ENCODE measurements at regions not wholly inside any gene's neighbourhood (a gene's known extent, or its start where the extent isn't known, plus 50 kb on each side); places are given as distances from the start of the nearest gene placed in this dataset.

DNA sequence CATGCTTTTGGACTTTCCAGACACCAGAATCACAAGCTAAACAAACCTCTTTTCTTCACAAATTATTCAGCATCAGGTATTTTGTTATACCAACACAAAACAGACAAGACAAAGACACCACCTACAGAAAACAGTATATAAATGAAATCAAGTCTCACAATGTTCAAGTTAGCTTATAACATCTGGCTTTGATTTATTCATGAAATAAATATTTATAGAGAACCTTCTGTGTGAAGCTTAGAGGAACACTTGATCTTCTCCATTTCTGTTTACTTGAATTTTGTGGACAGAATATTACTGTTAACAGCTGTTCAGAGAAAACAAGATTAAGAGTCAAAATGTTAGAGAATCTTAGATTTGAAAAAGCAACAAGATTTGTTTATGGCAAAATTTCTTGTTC, 137.4 kb upstream of the PRR16 start:
- Histone ChIP-seq H3K27me3 (no peaks in the 10 kb centered on the region), H3K9me3 (no peaks in the 10 kb centered on the region), H3K4me1 (ENCODE audit: insufficient read depth) (no peaks in the 10 kb centered on the region), H3K27ac (no peak overlapping the region), H3K36me3 (no peaks in the 10 kb centered on the region), H3K4me3 (no peak overlapping the region)
- intact Hi-C loops (cut with DNase I) = no loop called here
- TF ChIP-seq EP300 (IDR thresholded peaks at IDR 0.05) (no peak), POLR2A (IDR thresholded peaks at IDR 0.05) (no peak)
- TF ChIP-seq, protein P1, sequence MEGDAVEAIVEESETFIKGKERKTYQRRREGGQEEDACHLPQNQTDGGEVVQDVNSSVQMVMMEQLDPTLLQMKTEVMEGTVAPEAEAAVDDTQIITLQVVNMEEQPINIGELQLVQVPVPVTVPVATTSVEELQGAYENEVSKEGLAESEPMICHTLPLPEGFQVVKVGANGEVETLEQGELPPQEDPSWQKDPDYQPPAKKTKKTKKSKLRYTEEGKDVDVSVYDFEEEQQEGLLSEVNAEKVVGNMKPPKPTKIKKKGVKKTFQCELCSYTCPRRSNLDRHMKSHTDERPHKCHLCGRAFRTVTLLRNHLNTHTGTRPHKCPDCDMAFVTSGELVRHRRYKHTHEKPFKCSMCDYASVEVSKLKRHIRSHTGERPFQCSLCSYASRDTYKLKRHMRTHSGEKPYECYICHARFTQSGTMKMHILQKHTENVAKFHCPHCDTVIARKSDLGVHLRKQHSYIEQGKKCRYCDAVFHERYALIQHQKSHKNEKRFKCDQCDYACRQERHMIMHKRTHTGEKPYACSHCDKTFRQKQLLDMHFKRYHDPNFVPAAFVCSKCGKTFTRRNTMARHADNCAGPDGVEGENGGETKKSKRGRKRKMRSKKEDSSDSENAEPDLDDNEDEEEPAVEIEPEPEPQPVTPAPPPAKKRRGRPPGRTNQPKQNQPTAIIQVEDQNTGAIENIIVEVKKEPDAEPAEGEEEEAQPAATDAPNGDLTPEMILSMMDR (IDR thresholded peaks at IDR 0.05) = no peak
- no peak for DNase-seq

DNA sequence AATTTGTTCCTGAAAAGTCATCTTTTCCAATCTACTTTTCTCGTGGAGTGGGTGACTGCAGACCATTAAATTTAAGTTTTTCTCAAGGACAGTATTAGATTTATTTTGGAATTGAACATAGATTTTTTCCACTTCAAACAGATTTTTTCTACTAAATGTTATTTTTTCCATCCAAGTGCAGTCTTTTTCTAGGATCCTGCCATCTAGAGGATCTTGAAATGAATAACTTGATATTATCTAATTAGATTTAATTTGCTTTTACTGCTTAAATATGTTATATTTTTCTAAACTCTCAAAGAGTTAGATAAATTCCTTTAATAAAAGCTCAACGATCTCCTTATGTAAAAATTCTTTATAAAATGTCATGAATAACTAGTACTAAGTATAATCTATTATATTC, 136.9 kb upstream of the PRR16 start:
- intact Hi-C loops (cut with DNase I) = no loop called here
- no peak overlapping the region for H3K4me3 ChIP-seq
- no peaks in the 10 kb centered on the region for H3K4me1 ChIP-seq (ENCODE audit: insufficient read depth)
- H3K27me3 ChIP-seq = no peaks in the 10 kb centered on the region
- H3K9me3 ChIP-seq = no peaks in the 10 kb centered on the region
- DNase-seq = no peak
- H3K27ac ChIP-seq = no peak overlapping the region
- TF ChIP-seq EP300 (IDR thresholded peaks at IDR 0.05) (no peak), POLR2A (IDR thresholded peaks at IDR 0.05) (no peak)
- TF ChIP-seq, protein P1 (IDR thresholded peaks at IDR 0.05) = no peak
- 30 to 34% (median 31%) methylated on average over 2 of the region's 2 CpGs for WGBS, 3 donors
- H3K36me3 ChIP-seq = no peaks in the 10 kb centered on the region

DNA sequence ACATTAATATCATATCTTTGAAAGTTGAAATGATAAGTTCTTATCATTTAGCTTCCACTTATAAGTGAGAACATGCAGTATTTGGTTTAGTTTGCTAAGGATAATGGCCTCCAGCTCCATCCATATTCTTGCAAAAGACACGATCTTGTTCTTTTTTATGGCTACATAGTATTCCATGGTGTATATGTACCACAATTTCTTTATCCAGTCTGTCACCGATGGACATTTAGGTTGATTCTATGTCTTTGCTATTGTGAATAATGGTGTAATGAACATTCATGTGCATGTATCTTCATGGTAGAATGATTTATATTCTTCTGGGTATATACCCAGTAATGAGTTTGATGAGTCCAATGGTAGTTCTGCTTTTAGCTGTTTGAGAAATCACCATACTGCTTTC, 135.0 kb upstream of the PRR16 start:
- 93 to 94% (median 94%) methylated on average over 2 of the region's 2 CpGs for WGBS, 3 donors
- no peak for DNase-seq
- Histone ChIP-seq H3K27ac (no peak overlapping the region), H3K36me3 (no peaks in the 10 kb centered on the region), H3K9me3 (no peaks in the 10 kb centered on the region), H3K27me3 (no peaks in the 10 kb centered on the region), H3K4me1 (ENCODE audit: insufficient read depth) (no peaks in the 10 kb centered on the region), H3K4me3 (no peak overlapping the region)
- intact Hi-C loops (cut with DNase I) = no loop called here
- TF ChIP-seq, protein P1 (IDR thresholded peaks at IDR 0.05) = no peak
- TF ChIP-seq EP300 (IDR thresholded peaks at IDR 0.05) = no peak
- no peak for TF ChIP-seq POLR2A (IDR thresholded peaks at IDR 0.05)

DNA sequence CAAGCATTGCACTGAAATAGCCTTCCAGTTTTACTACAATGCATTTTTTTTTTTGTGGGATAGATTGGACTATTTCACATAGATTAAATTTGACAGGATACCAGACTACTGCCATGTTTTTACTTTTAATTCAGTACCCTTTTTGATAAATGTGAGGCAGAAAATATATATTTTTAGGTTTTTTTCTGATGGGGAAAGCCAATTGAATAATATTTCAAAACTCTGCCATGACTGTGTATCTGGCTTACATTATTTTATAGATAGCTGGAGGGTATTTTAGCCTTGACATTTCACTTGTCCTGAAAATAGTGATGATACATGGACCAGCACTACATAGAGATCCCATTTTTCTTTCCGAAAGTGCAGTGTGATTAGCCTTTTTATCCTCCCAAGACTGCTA, 133.5 kb upstream of the PRR16 start:
- Histone ChIP-seq H3K4me1 (ENCODE audit: insufficient read depth) (no peaks in the 10 kb centered on the region), H3K27me3 (no peaks in the 10 kb centered on the region), H3K9me3 (no peaks in the 10 kb centered on the region), H3K27ac (no peak overlapping the region), H3K36me3 (no peaks in the 10 kb centered on the region), H3K4me3 (no peak overlapping the region)
- TF ChIP-seq POLR2A (IDR thresholded peaks at IDR 0.05) = no peak
- TF ChIP-seq, protein P1 (IDR thresholded peaks at IDR 0.05) = no peak
- TF ChIP-seq EP300 (IDR thresholded peaks at IDR 0.05) = no peak
- intact Hi-C loops (cut with DNase I) = no loop called here
- no peak for DNase-seq
- 47 to 68% (median 58%) methylated on average over 1 of the region's 1 CpG for WGBS, 3 donors

DNA sequence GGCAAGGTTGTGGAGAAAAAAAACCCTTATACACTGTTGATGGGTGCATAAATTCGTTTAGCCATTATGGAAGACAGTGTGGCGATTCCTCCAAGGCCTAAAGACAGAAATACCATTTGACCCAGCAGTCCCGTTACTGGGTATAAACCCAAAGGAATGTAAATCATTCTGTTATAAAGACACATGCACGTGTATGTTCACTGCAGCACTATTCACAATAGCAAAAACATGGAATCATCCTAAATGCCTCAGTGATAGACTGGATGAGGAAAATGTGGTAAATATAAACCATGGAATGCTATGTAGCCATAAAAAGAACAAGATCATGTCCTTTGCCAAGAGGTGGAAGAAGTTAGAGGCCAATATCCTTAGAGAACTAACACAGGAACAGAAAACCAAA, 119.9 kb upstream of the PRR16 start:
- no peaks in the 10 kb centered on the region for H3K4me1 ChIP-seq (ENCODE audit: insufficient read depth)
- H3K9me3 ChIP-seq = no peaks in the 10 kb centered on the region
- DNase-seq = no peak
- no peaks in the 10 kb centered on the region for H3K27me3 ChIP-seq
- H3K27ac ChIP-seq = no peak overlapping the region
- intact Hi-C loops (cut with DNase I) = no loop called here
- no peaks in the 10 kb centered on the region for H3K36me3 ChIP-seq
- H3K4me3 ChIP-seq = no peak overlapping the region
- 66 to 85% (median 75%) methylated on average over 4 of the region's 4 CpGs for WGBS, 3 donors
- TF ChIP-seq, protein P1 (IDR thresholded peaks at IDR 0.05) = no peak
- TF ChIP-seq EP300 (IDR thresholded peaks at IDR 0.05) (no peak), POLR2A (IDR thresholded peaks at IDR 0.05) (no peak)
